HFFc6 (cell line): ENCODE measurements at regions not wholly inside any gene's neighbourhood (a gene's known extent, or its start where the extent isn't known, plus 50 kb on each side); places are given as distances from the start of the nearest gene placed in this dataset.

Source experiments
- DNase-seq: peaks from one replicate; pipeline ENCODE4 v3.0.0-alpha.2; 2018
- H3K27ac Mint-ChIP-seq: 2 replicates; pipeline ENCODE4 v1.8.0; 2020; ENCODE audit warnings: mild to moderate bottlenecking, mixed read lengths
- H3K27me3 Mint-ChIP-seq: 2 replicates; pipeline ENCODE4 v1.8.0; 2021; ENCODE audit warnings: mild to moderate bottlenecking, moderate library complexity, mixed read lengths; ENCODE audit not compliant: insufficient read depth
- H3K36me3 Mint-ChIP-seq: 2 replicates; pipeline ENCODE4 v1.8.0; 2021; ENCODE audit warnings: low read depth, mixed read lengths
- H3K4me1 Mint-ChIP-seq: 2 replicates; pipeline ENCODE4 v1.8.0; 2020; ENCODE audit warnings: low read depth, mixed read lengths
- H3K4me3 Mint-ChIP-seq: 2 replicates; pipeline ENCODE4 v1.8.0; 2020; ENCODE audit warnings: mild to moderate bottlenecking, moderate library complexity, mixed read lengths
- H3K9me3 Mint-ChIP-seq: 2 replicates; pipeline ENCODE4 v1.8.0; 2020; ENCODE audit warnings: mild to moderate bottlenecking, mixed read lengths
- CTCF ChIP-seq: fragments of 200-600 bp; sonication (generic); IDR thresholded peaks from 2 replicates; pipeline ENCODE4 v1.5.0; 2021; ENCODE audit warnings: antibody characterized with exemption, mild to moderate bottlenecking

DNA sequence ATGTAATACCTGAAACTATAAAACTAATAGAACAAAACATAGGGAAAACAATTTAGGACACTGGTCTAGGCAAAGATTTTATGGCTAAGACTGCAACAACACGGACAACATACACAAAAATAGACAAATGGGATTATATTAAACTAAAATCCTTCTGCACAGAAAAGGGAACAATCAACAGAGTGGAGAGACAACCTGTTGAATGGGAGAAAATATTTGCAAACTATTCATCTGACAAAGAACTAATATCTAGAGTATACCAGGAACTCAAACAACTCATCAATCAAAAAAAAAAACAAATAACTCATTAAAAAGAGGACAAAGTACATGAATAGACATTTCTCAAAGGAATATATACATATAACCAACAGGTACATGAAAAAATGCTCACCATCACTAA is 174.5 kb downstream of the FNDC1 start:
- H3K9me3 Mint-ChIP-seq = peaks cover 32% of the 10 kb centered on the region
- no peaks in the 10 kb centered on the region for H3K36me3 Mint-ChIP-seq
- no peak for DNase-seq
- H3K4me3 Mint-ChIP-seq = no peak overlapping the region
- no peak for TF ChIP-seq CTCF
- no peaks in the 10 kb centered on the region for H3K27me3 Mint-ChIP-seq
- H3K27ac Mint-ChIP-seq = no peak overlapping the region
- no peaks in the 10 kb centered on the region for H3K4me1 Mint-ChIP-seq

GRCh38 chr6:159342146-159342545 is 172.9 kb downstream of the FNDC1 start:
- TF ChIP-seq CTCF = no peak
- Mint-ChIP-seq H3K36me3 (no peaks in the 10 kb centered on the region), H3K4me3 (no peak overlapping the region), H3K4me1 (no peaks in the 10 kb centered on the region), H3K27me3 (no peaks in the 10 kb centered on the region), H3K9me3 (peaks cover 35% of the 10 kb centered on the region), H3K27ac (no peak overlapping the region)
- no peak for DNase-seq

DNA sequence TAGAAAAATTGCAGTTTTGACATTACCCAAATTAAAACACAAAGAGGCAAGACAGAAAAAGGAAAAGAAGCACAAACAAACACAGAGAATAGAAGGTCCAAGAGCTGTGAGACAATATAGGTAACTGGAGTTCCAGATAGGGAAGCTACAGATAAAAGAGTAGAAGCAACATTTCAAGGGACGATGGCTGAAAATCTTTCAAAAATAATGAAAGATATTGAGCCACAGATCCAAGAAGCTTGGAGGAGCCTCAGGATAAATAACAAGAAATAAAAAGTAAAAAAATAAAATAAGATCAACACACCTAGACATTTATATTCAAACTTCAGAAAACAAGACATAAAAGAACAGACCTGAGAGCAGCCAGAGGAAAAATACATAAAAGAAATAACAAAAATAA is 164.9 kb downstream of the FNDC1 start:
- Mint-ChIP-seq H3K36me3 (peaks cover 9% of the 10 kb centered on the region; the same call in 1 of the 2 replicates), H3K4me3 (no peak overlapping the region), H3K27ac (no peak overlapping the region), H3K27me3 (peaks cover 1% of the 10 kb centered on the region; the same call in 1 of the 2 replicates), H3K4me1 (no peaks in the 10 kb centered on the region), H3K9me3 (peaks cover 50% of the 10 kb centered on the region)
- no peak for TF ChIP-seq CTCF
- DNase-seq = no peak

DNA sequence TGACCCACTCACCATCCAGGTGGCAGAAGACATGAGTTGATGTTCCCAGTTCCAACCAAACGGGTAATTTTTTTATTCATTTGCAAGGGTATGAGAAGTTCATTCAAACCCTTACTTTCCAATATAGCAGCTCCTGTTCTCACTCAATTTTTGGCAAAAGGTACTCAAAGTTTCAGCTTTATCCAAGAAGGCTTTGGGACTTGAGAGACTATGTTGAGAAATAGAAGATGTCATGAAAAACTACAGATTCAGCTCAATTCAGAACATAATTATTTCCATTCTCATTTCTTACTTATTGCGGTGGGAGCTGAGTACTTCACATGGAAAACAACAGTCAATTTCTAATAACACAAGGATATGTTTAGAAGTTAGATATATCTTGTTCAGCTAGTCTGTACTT is 162.3 kb downstream of the FNDC1 start:
- DNase-seq = no peak
- Mint-ChIP-seq H3K27me3 (peaks cover 1% of the 10 kb centered on the region; the same call in 1 of the 2 replicates), H3K36me3 (peaks cover 9% of the 10 kb centered on the region; the same call in 1 of the 2 replicates), H3K9me3 (peaks cover 43% of the 10 kb centered on the region), H3K4me3 (no peak overlapping the region), H3K4me1 (no peaks in the 10 kb centered on the region), H3K27ac (no peak overlapping the region)
- no peak for TF ChIP-seq CTCF

GRCh38 chr6:159329081-159329480 is 159.9 kb downstream of the FNDC1 start:
- Mint-ChIP-seq H3K36me3 (peaks cover 5% of the 10 kb centered on the region; the same call in 1 of the 2 replicates), H3K27ac (no peak overlapping the region), H3K4me1 (no peaks in the 10 kb centered on the region), H3K27me3 (no peaks in the 10 kb centered on the region; the same call in 1 of the 2 replicates), H3K4me3 (no peak overlapping the region), H3K9me3 (peaks cover 39% of the 10 kb centered on the region)
- DNase-seq = no peak
- TF ChIP-seq CTCF = no peak

- TF ChIP-seq CTCF = no peak
- Mint-ChIP-seq H3K27ac (no peak overlapping the region), H3K4me3 (no peak overlapping the region)
These were observed 158.9 kb downstream of the FNDC1 start for GRCh38 chr6:159328052-159328451.

More at GRCh38 chr6:159328052-159328451, 158.9 kb downstream of the FNDC1 start:
- peaks cover 5% of the 10 kb centered on the region; the same call in 1 of the 2 replicates for H3K36me3 Mint-ChIP-seq
- no peaks in the 10 kb centered on the region for H3K4me1 Mint-ChIP-seq
- DNase-seq = no peak
- H3K27me3 Mint-ChIP-seq = no peaks in the 10 kb centered on the region; the same call in 1 of the 2 replicates
- peaks cover 34% of the 10 kb centered on the region for H3K9me3 Mint-ChIP-seq
